GM19239 (cell line): ENCODE measurements at regions not wholly inside any gene's neighbourhood (a gene's known extent, or its start where the extent isn't known, plus 50 kb on each side); places are given as distances from the start of the nearest gene placed in this dataset.

Experiments used
- DNase-seq: peaks from one replicate; pipeline ENCODE4 v3.0.0; 2011; ENCODE audit warnings: low spot score; ENCODE audit not compliant: insufficient read length
- FAIRE-seq: peaks from 2 replicates; lab custom pipeline; 2011; peaks lifted over from hg19 to GRCh38; lab: Jason Lieb, UNC

DNA sequence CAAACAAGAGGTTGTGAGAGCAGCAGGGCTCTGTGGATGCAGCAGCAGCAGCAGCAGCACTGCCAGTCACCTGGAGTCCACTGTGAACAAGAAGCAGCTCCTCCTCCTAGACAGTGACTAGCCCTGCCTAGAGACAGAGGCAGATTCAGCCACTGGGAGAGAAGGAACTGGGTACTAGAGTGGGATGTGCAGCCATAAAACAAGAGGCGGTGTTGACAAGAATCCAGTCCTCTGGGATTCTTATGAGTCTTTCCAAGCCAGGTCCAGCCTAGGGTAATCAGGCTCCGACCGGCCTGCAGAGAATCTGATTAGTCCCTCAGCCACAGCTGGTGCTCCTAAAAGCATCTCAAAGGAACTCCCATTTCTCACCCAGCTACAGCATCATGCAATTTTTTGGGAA is 83.9 kb upstream of the USP47 start:
- FAIRE-seq (no peak), DNase-seq (no peak)

DNA sequence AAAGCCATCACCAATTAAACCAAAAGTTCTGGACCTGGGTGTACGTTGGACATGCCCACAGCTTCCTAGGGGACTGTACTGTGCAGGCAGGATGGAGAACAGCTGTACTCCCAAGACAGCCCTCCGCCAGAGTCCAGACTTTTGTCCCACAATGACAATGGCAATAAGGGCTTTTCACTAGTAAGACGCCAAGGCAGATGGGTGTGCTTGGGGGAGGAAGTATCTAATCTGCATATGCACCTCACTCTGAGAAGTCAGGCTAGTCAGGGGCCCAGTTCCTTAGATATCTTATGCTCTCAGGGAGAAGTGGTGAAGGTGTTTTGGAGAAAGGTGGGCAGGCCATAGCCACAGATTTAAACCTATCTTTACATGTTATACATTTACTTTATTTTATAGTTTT is 85.1 kb upstream of the USP47 start:
- FAIRE-seq (no peak), DNase-seq (no peak)

DNA sequence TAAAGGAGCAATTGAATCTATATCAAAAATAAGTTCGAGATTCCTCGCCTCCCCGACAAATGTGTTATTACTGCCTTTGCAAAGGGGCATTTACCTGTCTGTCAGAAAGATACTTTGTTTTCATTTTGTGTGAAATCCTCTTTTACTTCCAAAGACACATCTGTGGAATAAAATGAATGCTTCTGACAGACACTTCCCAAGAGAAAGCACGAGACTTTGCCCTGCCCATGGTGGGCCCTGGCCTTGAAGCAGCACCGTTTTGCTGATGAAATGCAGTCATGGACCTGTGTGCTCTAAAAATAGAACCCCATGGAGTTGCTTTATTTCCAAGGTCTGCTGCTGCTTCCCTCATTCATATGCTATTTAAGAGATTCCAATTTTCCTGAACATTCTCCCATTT is 85.9 kb upstream of the USP47 start:
- DNase-seq = no peak
- no peak for FAIRE-seq

GRCh38 chr11:11752679-11753078 is 89.1 kb upstream of the USP47 start:
- no peak for DNase-seq
- FAIRE-seq = no peak

- no peak for DNase-seq
- no peak for FAIRE-seq
These were observed 91.5 kb upstream of the USP47 start for GRCh38 chr11:11750017-11750878.

DNA sequence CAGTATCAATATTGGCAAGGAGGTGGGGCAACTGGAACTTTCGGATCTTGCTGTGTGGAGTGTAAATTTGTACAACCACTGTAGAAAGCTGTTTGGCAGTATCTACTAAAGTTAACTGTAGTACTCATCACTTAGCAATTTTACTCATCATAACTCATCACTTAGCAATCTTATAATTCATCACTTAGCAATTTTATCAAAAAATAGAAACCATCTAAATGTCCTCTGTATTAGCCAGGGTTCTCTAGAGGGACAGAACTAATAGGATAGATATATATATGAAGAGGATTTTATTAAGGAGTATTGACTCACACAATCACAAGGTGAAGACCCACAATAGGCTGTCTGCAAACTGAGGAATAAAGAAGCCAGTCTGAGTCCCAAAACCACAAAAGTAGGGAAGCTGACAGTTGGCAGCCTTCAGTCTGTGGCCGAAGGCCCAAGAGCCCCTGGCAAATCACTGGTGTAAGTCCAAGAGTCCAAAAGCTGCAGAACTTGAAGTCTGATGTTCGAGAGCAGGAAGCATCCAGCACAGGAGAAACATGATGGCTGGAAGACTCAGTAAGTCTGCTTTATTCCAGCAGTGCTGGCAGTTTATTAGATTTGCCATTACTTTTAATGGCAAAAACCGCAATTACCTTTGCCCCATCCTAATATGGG is 92.9 kb upstream of the USP47 start:
- DNase-seq (no peak), FAIRE-seq (no peak)

- FAIRE-seq = no peak
- DNase-seq = no peak
These were observed 94.2 kb upstream of the USP47 start for GRCh38 chr11:11747570-11747969.

DNA sequence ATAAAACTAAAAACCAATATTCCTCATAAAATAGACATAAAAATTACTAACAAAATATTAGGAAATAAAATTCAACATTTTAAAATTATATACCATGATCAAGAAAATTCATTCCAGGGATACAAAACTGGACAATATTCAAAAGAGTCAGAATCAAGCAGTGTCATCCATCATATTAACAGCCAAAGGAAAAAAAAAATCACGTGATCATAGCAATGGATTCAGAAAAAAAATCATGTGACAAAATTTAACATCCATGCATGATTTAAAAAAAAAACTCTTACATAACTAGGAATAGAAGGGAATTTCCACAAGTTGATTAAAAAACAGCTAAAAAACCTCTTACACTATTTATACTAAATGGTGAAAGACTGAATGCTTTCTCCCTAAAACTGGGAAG is 95.3 kb upstream of the USP47 start:
- DNase-seq (no peak), FAIRE-seq (no peak)

DNA sequence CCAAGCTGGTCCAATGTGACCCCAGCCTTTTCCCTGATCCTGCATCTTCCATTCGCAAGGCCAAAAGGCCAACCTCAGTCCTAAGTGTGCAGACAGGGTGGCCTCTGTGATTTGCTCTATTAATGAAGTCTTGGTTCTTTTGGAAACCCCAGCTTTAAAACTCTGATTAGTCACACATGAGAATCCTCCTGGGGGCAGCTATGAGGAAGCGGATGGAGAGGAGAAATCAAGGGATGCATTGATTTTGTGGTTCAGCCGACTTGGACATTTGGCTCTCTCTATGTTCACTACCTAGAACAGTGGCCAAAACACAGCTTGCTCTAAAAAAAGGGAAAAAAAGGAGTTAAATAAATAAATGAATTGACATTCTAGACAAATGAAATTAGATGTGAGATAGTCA is 98.6 kb upstream of the USP47 start:
- FAIRE-seq (no peak), DNase-seq (no peak)

GRCh38 chr11:11742486-11742885 is 99.3 kb upstream of the USP47 start:
- FAIRE-seq (no peak), DNase-seq (no peak)

- no peak for FAIRE-seq
- no peak for DNase-seq
These were observed 100.9 kb upstream of the USP47 start for GRCh38 chr11:11740836-11741235.

DNA sequence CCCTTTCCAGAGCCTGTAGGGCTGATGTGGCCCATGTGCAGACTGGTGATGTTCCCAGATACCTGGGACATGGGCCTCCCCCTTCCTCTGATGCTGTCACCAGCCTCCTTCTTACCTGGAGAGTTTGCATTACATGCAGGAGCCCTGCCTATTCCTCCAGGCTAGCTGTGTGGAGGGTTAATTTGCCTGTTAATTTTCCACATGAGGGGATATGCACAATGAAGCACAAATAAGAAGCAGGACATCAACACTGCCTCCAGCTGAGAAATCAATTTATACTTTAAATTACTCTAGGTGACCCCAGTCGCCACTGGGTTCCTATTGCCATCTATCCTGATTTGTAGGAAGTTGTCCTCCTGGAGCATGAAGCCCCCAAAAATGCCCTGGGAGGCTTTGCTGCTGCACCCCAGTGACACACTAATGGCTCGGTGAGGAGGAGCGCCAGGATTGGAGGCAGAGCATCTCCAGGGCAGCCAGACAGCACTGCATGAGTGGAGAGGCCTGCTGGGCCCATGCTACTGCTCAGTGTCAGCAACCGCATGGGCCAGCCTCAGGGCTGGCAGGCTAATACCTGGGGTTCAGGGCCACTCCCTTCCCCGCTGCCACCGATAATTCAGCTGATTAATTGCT is 101.6 kb upstream of the USP47 start:
- FAIRE-seq (no peak), DNase-seq (no peak)

DNA sequence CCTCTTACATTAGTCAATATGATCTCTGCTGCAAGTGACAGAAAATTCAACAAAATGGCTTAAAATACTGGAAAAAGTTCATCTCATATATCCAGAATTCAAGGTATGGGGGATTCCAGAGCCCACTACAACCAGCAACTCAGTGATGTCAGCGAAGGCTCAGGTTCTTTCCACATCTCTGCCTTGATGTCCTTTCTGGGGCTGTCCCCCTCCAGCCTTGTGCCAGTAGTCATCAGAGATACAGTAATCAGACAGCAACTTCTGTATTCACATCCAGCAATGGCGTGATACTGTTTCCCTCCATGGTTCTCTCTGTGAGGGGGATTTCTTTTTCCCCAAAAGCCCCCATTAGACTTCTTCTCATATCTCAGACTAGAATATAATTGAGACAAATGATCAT is 103.4 kb upstream of the USP47 start:
- no peak for FAIRE-seq
- DNase-seq = no peak

DNA sequence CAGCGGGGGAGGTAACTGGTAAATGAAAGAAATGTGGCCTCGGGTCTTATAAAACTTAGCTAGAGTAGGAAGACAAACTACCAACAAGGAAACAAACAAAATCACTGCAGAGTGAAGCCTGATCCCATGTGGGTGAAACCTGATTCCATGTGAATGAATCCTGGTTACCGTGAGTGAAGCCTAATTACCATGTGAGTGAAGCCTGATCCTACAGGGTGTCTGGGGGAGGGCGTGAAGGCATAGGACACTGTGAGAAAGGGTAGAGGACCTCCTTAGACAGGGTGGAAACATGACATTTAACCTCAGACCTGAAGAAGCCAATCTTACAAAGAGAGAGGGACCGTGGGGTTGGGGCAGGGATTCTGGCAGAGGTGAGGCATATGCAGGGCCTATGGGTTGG is 106.2 kb upstream of the USP47 start:
- no peak for FAIRE-seq

DNA sequence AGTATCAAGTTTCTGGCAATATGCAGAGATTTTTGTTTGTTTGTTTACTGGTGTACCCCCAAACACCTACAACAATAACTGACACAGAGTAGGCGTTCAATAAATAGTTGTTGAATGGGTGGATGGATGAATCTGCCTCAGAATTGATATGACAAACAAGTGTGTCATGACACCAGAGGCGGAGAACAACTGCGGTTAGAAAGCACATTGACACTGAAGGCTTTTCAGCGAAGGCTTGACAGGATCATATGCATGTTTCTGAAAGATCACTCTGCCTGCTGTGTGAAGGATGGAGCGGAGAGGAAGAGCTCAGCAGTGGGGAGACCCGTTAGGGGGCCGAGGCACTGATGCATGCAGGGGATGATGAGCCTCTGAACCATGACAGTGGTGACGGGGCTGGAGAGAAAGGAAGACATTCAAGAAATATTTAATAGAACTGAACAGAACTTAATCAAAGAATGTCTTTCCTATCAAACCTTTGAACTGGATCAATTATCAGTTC is 108.5 kb upstream of the USP47 start:
- DNase-seq = no peak
- no peak for FAIRE-seq

More for the DNA sequence above, 106.2 kb upstream of the USP47 start:
- DNase-seq = no peak

DNA sequence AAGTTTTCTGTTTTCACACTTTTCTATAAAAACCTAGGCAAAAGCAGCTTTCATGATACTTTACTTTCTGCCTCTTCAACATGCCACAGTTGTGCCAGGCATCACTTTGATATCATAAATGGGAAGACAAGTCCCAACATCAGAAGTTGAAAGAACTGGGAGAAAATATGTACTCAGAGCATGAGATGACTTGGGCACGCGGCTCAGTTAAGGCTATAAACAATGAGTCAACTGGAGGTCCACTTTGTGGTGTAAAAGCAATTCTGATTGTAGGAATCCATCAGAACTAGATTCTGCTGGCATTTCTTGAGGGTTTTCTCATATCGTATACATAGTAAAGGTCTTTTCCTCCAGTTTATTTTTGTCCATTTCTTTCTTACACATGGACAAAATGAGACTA is 109.7 kb upstream of the USP47 start:
- DNase-seq (no peak), FAIRE-seq (no peak)

DNA sequence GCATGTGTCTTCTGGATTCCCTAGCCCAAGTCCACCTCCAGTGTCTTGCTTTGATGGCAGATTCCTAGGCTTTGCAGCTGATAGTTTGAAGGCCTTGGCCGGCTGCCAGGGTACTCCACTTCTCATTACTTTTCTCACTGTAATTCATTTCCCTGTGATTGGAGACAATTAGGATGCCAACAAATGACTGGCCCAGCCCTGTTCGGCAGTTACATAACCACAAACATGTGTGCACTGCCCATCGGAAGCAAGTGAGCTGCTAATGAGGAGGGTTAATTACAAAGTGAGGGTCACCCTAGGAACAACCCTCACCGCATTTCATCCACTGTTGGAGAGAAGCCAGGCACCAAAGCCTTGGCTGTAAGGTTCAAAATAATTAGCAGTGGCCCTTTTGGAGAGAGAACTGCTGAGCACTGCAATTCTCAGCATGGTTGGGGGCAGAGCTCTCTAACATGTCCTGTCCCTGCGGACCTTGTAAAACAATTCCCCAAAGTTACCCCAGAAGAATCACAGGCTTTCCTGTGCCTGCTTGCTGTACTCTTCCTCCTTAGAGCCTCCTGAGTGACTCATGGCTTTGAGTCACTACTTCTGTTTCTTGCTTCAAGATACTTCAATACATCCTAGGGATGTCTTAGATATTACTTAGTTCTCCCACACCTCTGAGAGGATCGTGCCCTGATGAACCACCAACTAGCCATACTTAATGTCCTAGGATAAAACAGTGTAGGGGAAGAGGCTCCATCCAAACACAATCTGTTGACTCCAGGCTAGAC is 109.7 kb upstream of the GALNT18 start:
- DNase-seq (no peak), FAIRE-seq (no peak)

DNA sequence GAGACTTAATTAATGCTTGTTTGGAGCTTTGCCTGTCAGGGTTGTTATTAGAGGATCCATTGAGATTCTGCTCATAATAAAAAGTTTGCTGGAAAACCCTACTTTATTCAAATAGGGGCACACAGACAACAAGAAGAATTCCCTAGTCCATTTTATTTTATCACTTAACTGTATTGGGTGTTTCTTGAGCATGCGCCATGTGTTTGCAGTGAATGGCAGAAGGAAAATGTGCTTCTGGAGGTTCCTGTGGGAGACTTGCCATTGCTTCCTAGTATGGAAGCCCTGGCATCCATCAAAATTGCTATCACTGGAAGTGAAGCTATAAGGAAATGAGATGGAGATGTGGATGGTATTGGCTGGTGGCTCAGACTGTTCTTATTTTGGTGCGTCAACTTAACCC is 106.6 kb upstream of the GALNT18 start:
- FAIRE-seq (no peak), DNase-seq (no peak)

DNA sequence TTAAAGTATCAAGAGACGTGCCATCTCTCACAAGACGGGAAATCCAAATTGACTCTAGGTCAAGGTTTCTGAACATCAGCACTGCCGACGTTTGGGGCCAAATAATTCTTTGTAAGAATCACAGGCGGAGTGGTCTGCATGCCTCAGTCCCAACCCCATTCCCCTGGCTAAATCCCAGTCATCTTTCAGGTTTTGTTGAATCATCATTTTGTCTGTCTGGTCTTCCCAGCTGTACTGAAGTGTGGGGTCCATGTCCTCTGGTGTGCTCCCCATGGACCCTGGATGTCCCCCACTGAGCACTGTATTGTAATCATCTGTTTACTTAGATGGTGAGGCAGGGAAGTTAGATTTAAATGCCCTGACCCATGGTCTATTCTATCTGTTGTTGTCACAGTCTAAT is 103.6 kb upstream of the GALNT18 start:
- DNase-seq = no peak
- no peak for FAIRE-seq

DNA sequence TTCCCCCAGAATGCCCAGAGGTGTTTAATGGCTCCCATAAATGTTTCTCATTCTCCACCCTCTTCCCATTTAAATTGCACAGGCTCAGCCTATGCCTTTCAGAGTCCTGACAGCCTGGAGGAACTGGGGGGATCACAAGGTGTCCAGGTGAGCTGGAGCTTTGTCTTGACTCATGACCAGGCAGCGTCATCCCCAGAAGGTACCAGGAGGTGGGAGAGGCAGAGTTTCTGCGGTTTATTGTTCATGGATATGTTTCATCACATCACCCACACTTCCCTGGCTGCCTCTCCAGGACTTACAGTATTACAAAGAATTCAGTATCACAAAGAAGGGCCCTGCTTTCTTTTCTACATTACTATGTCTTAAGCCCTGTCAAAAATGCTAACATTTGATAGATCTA is 103.2 kb upstream of the GALNT18 start:
- no peak for FAIRE-seq
- DNase-seq = no peak

- FAIRE-seq (no peak), DNase-seq (no peak)
These were observed 101.1 kb upstream of the GALNT18 start for GRCh38 chr11:11722861-11723260.
